ENCODE measurements at regions not wholly inside any gene's neighbourhood (a gene's known extent, or its start where the extent isn't known, plus 50 kb on each side); places are given as distances from the start of the nearest gene placed in this dataset.
"Not testable (repeated sequence)": the region's sequence is repeated elsewhere in the genome, so short reads cannot be mapped to it uniquely, and the experiment has no call there.

GRCh38 chr4:54587107-54587891 lies 70.5 kb upstream of the KIT start:
- Mint-ChIP-seq H3K27ac (ENCODE audit: unreplicated experiment) (no peak overlapping the region), H3K36me3 (ENCODE audit: low read depth) (no peaks in the 10 kb centered on the region), H3K4me1 (peaks cover 6% of the 10 kb centered on the region), H3K4me3 (no peak overlapping the region), H3K27me3 (ENCODE audit: low read depth) (no peaks in the 10 kb centered on the region), H3K9me3 (peaks cover 2% of the 10 kb centered on the region)
- no peak for DNase-seq (ENCODE audit: low read depth, low spot score)
- TF ChIP-seq CTCF (conservative IDR thresholded peaks at IDR 0.05): no peak

- TF ChIP-seq CTCF (conservative IDR thresholded peaks at IDR 0.05): no peak
- no peak for DNase-seq (ENCODE audit: low read depth, low spot score)
- H3K36me3 Mint-ChIP-seq (ENCODE audit: low read depth): no peaks in the 10 kb centered on the region
- H3K27me3 Mint-ChIP-seq (ENCODE audit: low read depth): no peaks in the 10 kb centered on the region
- H3K4me3 Mint-ChIP-seq: no peak overlapping the region
- no peak overlapping the region for H3K27ac Mint-ChIP-seq (ENCODE audit: unreplicated experiment)
- H3K9me3 Mint-ChIP-seq: peaks cover 2% of the 10 kb centered on the region
- peaks cover 6% of the 10 kb centered on the region for H3K4me1 Mint-ChIP-seq
Observed at GRCh38 chr4:54588404-54588803, 69.4 kb upstream of the KIT start.

DNA sequence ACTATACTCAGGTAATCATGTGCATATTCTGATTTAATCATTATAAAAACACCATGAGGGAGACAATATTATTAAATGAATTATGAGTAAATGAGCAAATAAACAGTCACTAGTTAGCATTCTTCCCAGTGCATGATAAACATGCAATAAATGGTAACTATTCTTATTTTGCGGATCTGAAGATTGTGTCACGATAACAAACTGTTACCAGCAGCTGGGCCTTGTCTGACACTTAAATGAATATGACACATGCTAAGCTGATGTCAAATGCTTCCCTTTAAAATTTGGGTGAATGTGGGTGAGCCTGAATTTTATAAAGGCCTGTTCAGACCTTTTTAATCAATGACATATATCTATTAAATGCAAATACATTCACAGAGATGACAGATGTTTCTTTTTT lies 68.2 kb upstream of the KIT start:
- H3K4me3 Mint-ChIP-seq: no peak overlapping the region
- no peak overlapping the region for H3K27ac Mint-ChIP-seq (ENCODE audit: unreplicated experiment)
- peaks cover 2% of the 10 kb centered on the region for H3K9me3 Mint-ChIP-seq
- DNase-seq (ENCODE audit: low read depth, low spot score): no peak
- no peaks in the 10 kb centered on the region for H3K27me3 Mint-ChIP-seq (ENCODE audit: low read depth)
- no peak for TF ChIP-seq CTCF (conservative IDR thresholded peaks at IDR 0.05)
- no peaks in the 10 kb centered on the region for H3K36me3 Mint-ChIP-seq (ENCODE audit: low read depth)
- peaks cover 6% of the 10 kb centered on the region for H3K4me1 Mint-ChIP-seq

DNA sequence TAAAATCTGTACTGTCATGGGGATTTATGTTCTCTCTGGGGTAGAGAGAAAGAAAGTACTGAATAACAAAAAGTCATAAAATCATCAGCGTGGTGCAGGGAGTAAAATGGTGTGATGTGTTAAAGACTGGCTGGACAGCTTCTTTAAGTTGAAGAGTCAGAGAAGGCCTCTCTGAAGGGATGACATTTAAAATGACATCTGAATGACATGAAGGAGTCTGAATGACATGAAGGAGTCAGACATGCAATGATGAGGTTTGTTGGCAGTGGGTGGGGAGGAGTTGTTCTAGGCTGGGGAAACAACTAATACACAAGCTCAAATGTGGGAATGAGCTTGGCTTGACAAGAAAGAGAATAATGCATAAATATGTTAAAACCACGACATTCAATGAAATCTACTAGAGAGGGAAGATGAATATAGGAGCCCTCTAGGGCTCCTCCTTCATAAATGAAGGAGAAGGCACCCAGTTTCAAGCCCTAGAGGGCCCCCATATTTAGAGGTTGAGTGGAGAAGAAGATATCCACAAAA lies 63.9 kb upstream of the KIT start:
- peaks cover 3% of the 10 kb centered on the region for H3K9me3 Mint-ChIP-seq
- no peak overlapping the region for H3K4me3 Mint-ChIP-seq
- peaks cover 6% of the 10 kb centered on the region for H3K4me1 Mint-ChIP-seq
- no peak for DNase-seq (ENCODE audit: low read depth, low spot score)
- H3K27me3 Mint-ChIP-seq (ENCODE audit: low read depth): no peaks in the 10 kb centered on the region
- H3K27ac Mint-ChIP-seq (ENCODE audit: unreplicated experiment): no peak overlapping the region
- TF ChIP-seq CTCF (conservative IDR thresholded peaks at IDR 0.05): no peak
- peaks cover 3% of the 10 kb centered on the region for H3K36me3 Mint-ChIP-seq (ENCODE audit: low read depth)

- H3K4me3 Mint-ChIP-seq: no peak overlapping the region
- peaks cover 3% of the 10 kb centered on the region for H3K36me3 Mint-ChIP-seq (ENCODE audit: low read depth)
- DNase-seq (ENCODE audit: low read depth, low spot score): no peak
- no peaks in the 10 kb centered on the region for H3K27me3 Mint-ChIP-seq (ENCODE audit: low read depth)
- no peak for TF ChIP-seq CTCF (conservative IDR thresholded peaks at IDR 0.05)
- no peaks in the 10 kb centered on the region for H3K4me1 Mint-ChIP-seq
- H3K27ac Mint-ChIP-seq (ENCODE audit: unreplicated experiment): no peak overlapping the region
- H3K9me3 Mint-ChIP-seq: peaks cover 5% of the 10 kb centered on the region
Observed at GRCh38 chr4:54596201-54596600, 61.6 kb upstream of the KIT start.

DNA sequence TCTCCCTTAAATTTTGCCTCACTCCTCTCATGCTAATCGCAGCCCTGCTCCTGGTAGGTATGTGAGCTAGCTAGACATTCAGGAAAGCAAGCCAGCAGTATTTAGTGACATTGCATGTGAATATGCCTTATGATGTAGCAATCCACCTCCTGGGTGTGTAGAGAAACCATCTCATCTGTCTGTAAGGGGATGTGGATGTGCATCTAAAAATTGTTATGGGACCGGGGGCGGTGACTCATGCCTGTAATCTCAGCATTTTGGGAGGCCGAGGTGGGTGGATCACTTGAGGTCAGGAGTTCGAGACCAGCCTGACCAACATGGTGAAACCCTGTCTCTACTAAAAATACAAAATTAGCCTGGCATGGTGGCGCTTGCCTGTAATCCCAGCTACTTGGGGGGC lies 60.1 kb upstream of the KIT start:
- not testable (repeated sequence) for H3K4me1 Mint-ChIP-seq; H3K4me3 Mint-ChIP-seq; H3K9me3 Mint-ChIP-seq; H3K36me3 Mint-ChIP-seq (ENCODE audit: low read depth); H3K27ac Mint-ChIP-seq (ENCODE audit: unreplicated experiment); H3K27me3 Mint-ChIP-seq (ENCODE audit: low read depth); DNase-seq (ENCODE audit: low read depth, low spot score)

- H3K9me3 Mint-ChIP-seq; H3K4me3 Mint-ChIP-seq; H3K36me3 Mint-ChIP-seq (ENCODE audit: low read depth); DNase-seq (ENCODE audit: low read depth, low spot score); H3K4me1 Mint-ChIP-seq; H3K27ac Mint-ChIP-seq (ENCODE audit: unreplicated experiment); H3K27me3 Mint-ChIP-seq (ENCODE audit: low read depth): not testable (repeated sequence)
Observed at GRCh38 chr4:54602175-54602574, 55.6 kb upstream of the KIT start.
